Mesenchymal stem cell (in vitro differentiated cells and primary cell): ENCODE measurements at regions not wholly inside any gene's neighbourhood (a gene's known extent, or its start where the extent isn't known, plus 50 kb on each side); places are given as distances from the start of the nearest gene placed in this dataset.

ENCODE experiments used
- DNase-seq: peaks from one replicate; pipeline ENCODE4 v3.0.0-alpha.2; 2013
- H2AFZ ChIP-seq: one replicate; pipeline ENCODE4 v1.6.1; 2013; ENCODE audit warnings: low read depth, mild to moderate bottlenecking, control low read depth, inconsistent platforms, low read length, moderate library complexity
- H2AK5ac ChIP-seq: 2 replicates; pipeline ENCODE4 v1.6.1; 2013; ENCODE audit warnings: low read length, moderate library complexity, mild to moderate bottlenecking, inconsistent platforms; ENCODE audit not compliant: severe bottlenecking
- H2BK120ac ChIP-seq: one replicate; pipeline ENCODE4 v1.6.1; 2013; ENCODE audit warnings: low read depth, mild to moderate bottlenecking, inconsistent platforms, low read length, moderate library complexity
- H2BK12ac ChIP-seq, 2 experiments: one replicate each; pipeline ENCODE4 v1.6.1; 2013; ENCODE audit warnings: inconsistent platforms in 2 of 2, low read length in 2 of 2, mild to moderate bottlenecking in 2 of 2, moderate library complexity in 2 of 2, control low read depth in 1 of 2
- H2BK15ac ChIP-seq: one replicate; pipeline ENCODE4 v1.6.1; 2013; ENCODE audit warnings: mild to moderate bottlenecking, low read depth, inconsistent platforms; ENCODE audit not compliant: poor library complexity, severe bottlenecking
- H2BK5ac ChIP-seq: 2 replicates; pipeline ENCODE4 v1.6.1; 2013; ENCODE audit warnings: low read depth, mild to moderate bottlenecking, low read length, control low read depth, inconsistent platforms; ENCODE audit not compliant: poor library complexity, severe bottlenecking
- H3K14ac ChIP-seq, 2 experiments: one replicate each; pipeline ENCODE4 v1.6.1; 2013; ENCODE audit warnings: inconsistent platforms in 2 of 2, low read length in 2 of 2, control low read depth in 1 of 2, mild to moderate bottlenecking in 1 of 2, moderate library complexity in 1 of 2
- H3K18ac ChIP-seq, 2 experiments: one replicate each; pipeline ENCODE4 v1.6.1; 2013; ENCODE audit warnings: inconsistent platforms in 2 of 2, low read length in 2 of 2, control low read depth in 1 of 2, low read depth in 1 of 2, mild to moderate bottlenecking in 1 of 2
- H3K23ac ChIP-seq, 2 experiments: one replicate each; pipeline ENCODE4 v1.6.1; 2013; ENCODE audit warnings: inconsistent platforms in 2 of 2, low read length in 2 of 2, mild to moderate bottlenecking in 2 of 2, moderate library complexity in 2 of 2, control low read depth in 1 of 2
- H3K27ac ChIP-seq: 2 replicates; pipeline ENCODE4 v1.5.1; 2013; ENCODE audit warnings: mild to moderate bottlenecking, moderate library complexity, low read length, control low read depth, inconsistent platforms; ENCODE audit not compliant: poor library complexity, severe bottlenecking
- H3K27me3 ChIP-seq, 2 experiments: 2 replicates each; pipeline versions ENCODE4 v1.6.1 to v1.7.0; 2013; ENCODE audit warnings: low read length in 2 of 2, mild to moderate bottlenecking in 2 of 2, moderate library complexity in 2 of 2, control low read depth in 1 of 2, inconsistent platforms in 1 of 2; ENCODE audit not compliant: control insufficient read depth in 1 of 2, insufficient read depth in 1 of 2
- H3K36me3 ChIP-seq, 2 experiments: 2 replicates each; pipeline versions ENCODE4 v1.6.1 to v1.7.0; 2013; ENCODE audit warnings: low read length in 2 of 2, control low read depth in 1 of 2, inconsistent platforms in 1 of 2, low read depth in 1 of 2, mild to moderate bottlenecking in 1 of 2; ENCODE audit not compliant: insufficient read depth in 2 of 2, control insufficient read depth in 1 of 2
- H3K4ac ChIP-seq, 2 experiments: one replicate each; pipeline ENCODE4 v1.6.1; 2013; ENCODE audit warnings: inconsistent platforms in 2 of 2, low read length in 2 of 2, mild to moderate bottlenecking in 2 of 2, moderate library complexity in 2 of 2, control low read depth in 1 of 2, low read depth in 1 of 2
- H3K4me1 ChIP-seq: 2 replicates; pipeline ENCODE4 v1.6.1; 2013; ENCODE audit warnings: low read depth, low read length, control low read depth; ENCODE audit not compliant: control insufficient read depth, insufficient read depth
- H3K4me2 ChIP-seq: 2 replicates; pipeline ENCODE4 v1.6.1; 2013; ENCODE audit warnings: low read length, mild to moderate bottlenecking, inconsistent platforms; ENCODE audit not compliant: poor library complexity, severe bottlenecking
- H3K4me3 ChIP-seq, 2 experiments: 2 replicates each; pipeline versions ENCODE4 v1.5.1 to v1.7.0; 2013; ENCODE audit warnings: low read length in 2 of 2, mild to moderate bottlenecking in 2 of 2, control low read depth in 1 of 2, low read depth in 1 of 2; ENCODE audit not compliant: insufficient read depth in 1 of 2
- H3K79me1 ChIP-seq: replicated peaks from 2 replicates; pipeline ENCODE4 v1.6.1; 2013; ENCODE audit warnings: mild to moderate bottlenecking, control low read depth, low read length, inconsistent platforms; ENCODE audit not compliant: poor library complexity, severe bottlenecking
- H3K9ac ChIP-seq: 2 replicates; pipeline ENCODE4 v1.7.0; 2013; ENCODE audit warnings: mild to moderate bottlenecking, low read length, moderate library complexity
- H3K9me3 ChIP-seq: 2 replicates; pipeline ENCODE4 v1.7.0; 2013; ENCODE audit warnings: mild to moderate bottlenecking, low read length; ENCODE audit not compliant: control insufficient read depth
- H4K8ac ChIP-seq: one replicate; pipeline ENCODE4 v1.6.1; 2013; ENCODE audit warnings: inconsistent platforms, mild to moderate bottlenecking, low read length, moderate library complexity
- H4K91ac ChIP-seq: one replicate; pipeline ENCODE4 v1.6.1; 2013; ENCODE audit warnings: mild to moderate bottlenecking, low read length, inconsistent platforms
- WGBS: methylation state at CpG from one replicate; pipeline ENCODE4 v1.1.7; 2013; ENCODE audit warnings: mixed read lengths; 5-methylcytosine and 5-hydroxymethylcytosine counted together

DNA sequence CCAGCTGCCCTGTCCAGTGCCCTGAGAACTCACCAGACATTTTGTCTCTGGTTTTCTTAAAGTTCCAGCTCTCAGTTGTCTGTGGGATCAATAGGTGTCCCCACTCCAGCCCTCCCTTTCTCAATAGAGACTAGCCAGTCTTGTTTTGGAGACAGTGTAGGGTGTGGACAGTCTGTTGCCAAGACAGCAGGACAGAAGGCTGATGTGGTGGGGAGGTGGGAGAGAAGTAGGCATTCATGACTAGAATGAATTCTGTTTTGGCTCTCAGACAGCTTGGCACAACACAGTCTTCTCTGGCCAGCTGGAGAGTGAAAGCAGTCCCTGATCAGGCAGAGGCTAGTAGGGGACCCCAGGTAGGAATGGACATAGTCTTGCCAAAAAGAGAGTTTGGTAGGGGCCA, 467.0 kb upstream of the PODXL start:
- H2BK5ac ChIP-seq = no peak overlapping the region
- H3K9ac ChIP-seq = no peak overlapping the region
- H3K4me1 ChIP-seq = no peaks in the 10 kb centered on the region
- H3K4me3 ChIP-seq = no peak overlapping the region
- no peaks in the 10 kb centered on the region for H3K79me1 ChIP-seq
- H4K8ac ChIP-seq = no peak overlapping the region
- H3K23ac ChIP-seq = no peak overlapping the region
- H2BK12ac ChIP-seq = no peak overlapping the region
- H2BK120ac ChIP-seq = no peak overlapping the region
- no peak overlapping the region for H3K4me2 ChIP-seq
- peaks cover 6 to 45% of the 10 kb centered on the region in 2 experiments for H3K27me3 ChIP-seq
- no peak overlapping the region for H3K18ac ChIP-seq
- H2BK15ac ChIP-seq = no peak overlapping the region
- no peak overlapping the region for H2AFZ ChIP-seq
- no peak overlapping the region for H3K27ac ChIP-seq
- H3K14ac ChIP-seq = no peak overlapping the region
- H3K36me3 ChIP-seq = no peaks in the 10 kb centered on the region
- DNase-seq = no peak
- H3K9me3 ChIP-seq = no peaks in the 10 kb centered on the region
- no peak overlapping the region for H2AK5ac ChIP-seq
- H4K91ac ChIP-seq = no peak overlapping the region
- H3K4ac ChIP-seq = no peak overlapping the region

- Histone ChIP-seq H2BK5ac (no peak overlapping the region), H4K91ac (no peak overlapping the region), H3K4me3 (no peak overlapping the region), H3K4me2 (no peak overlapping the region), H3K9ac (no peak overlapping the region), H3K27me3 (peaks cover 6 to 36% of the 10 kb centered on the region in 2 experiments), H2BK15ac (no peak overlapping the region), H3K14ac (no peak overlapping the region), H3K79me1 (no peaks in the 10 kb centered on the region), H3K36me3 (no peaks in the 10 kb centered on the region), H3K23ac (no peak overlapping the region), H3K9me3 (no peaks in the 10 kb centered on the region), H2AK5ac (no peak overlapping the region), H2AFZ (no peak overlapping the region), H3K4me1 (no peaks in the 10 kb centered on the region), H3K27ac (no peak overlapping the region), H2BK12ac (no peak overlapping the region), H4K8ac (no peak overlapping the region), H3K18ac (no peak overlapping the region), H3K4ac (no peak overlapping the region), H2BK120ac (no peak overlapping the region)
- no peak for DNase-seq
- WGBS = no CpG with 5 or more reads among the region's 1 CpG
Observed at GRCh38 chr7:132022188-132022587, 465.8 kb upstream of the PODXL start.

DNA sequence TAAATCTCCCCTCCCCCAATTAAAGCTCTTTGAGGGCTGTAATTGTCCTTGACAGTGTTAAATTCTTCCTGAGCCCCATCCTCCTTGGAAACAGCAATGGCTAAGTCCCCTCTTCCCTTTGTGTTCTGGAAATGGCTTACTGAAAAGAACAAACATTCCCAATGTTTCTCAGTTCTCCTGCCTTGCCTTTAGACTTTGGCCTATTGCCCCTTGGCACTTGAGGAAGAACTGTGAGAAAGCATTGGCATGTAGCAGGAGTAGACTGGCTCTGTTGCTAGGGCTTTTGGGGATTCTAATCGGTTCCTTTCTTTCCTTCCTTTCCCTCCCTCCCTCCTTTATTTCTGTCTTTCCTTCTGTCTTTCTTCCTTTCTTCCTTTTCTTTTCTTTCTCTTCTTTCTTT, 463.3 kb upstream of the PODXL start:
- H3K4me2 ChIP-seq = no peak overlapping the region
- H3K36me3 ChIP-seq = no peaks in the 10 kb centered on the region
- H3K9me3 ChIP-seq = peaks cover 5% of the 10 kb centered on the region
- H3K27me3 ChIP-seq = peaks cover 0 to 16% of the 10 kb centered on the region in 2 experiments
- no peak overlapping the region for H2AFZ ChIP-seq
- no peak overlapping the region for H3K9ac ChIP-seq
- H3K79me1 ChIP-seq = no peaks in the 10 kb centered on the region
- no peak overlapping the region for H3K14ac ChIP-seq
- no peaks in the 10 kb centered on the region for H3K4me1 ChIP-seq
- no peak overlapping the region for H3K23ac ChIP-seq
- H2BK5ac ChIP-seq = no peak overlapping the region
- H2AK5ac ChIP-seq = no peak overlapping the region
- no peak overlapping the region for H2BK15ac ChIP-seq
- H2BK12ac ChIP-seq = no peak overlapping the region
- DNase-seq = no peak
- no peak overlapping the region for H3K4me3 ChIP-seq
- no peak overlapping the region for H4K91ac ChIP-seq
- H4K8ac ChIP-seq = no peak overlapping the region
- no peak overlapping the region for H3K27ac ChIP-seq
- no peak overlapping the region for H3K18ac ChIP-seq
- no peak overlapping the region for H2BK120ac ChIP-seq
- H3K4ac ChIP-seq = no peak overlapping the region
- WGBS = 85% methylated on average over 1 of the region's 1 CpG

- no peak overlapping the region for H3K4ac ChIP-seq
- no peaks in the 10 kb centered on the region for H3K79me1 ChIP-seq
- H3K4me2 ChIP-seq = no peak overlapping the region
- DNase-seq = no peak
- H4K8ac ChIP-seq = no peak overlapping the region
- no peak overlapping the region for H4K91ac ChIP-seq
- WGBS = 82% methylated on average over 4 of the region's 4 CpGs
- H3K9me3 ChIP-seq = peaks cover 10% of the 10 kb centered on the region
- H3K14ac ChIP-seq = no peak overlapping the region
- no peak overlapping the region for H3K18ac ChIP-seq
- no peaks in the 10 kb centered on the region for H3K36me3 ChIP-seq
- no peak overlapping the region for H2AFZ ChIP-seq
- H2BK15ac ChIP-seq = no peak overlapping the region
- no peak overlapping the region for H3K27ac ChIP-seq
- H2AK5ac ChIP-seq = no peak overlapping the region
- no peak overlapping the region for H3K9ac ChIP-seq
- H2BK12ac ChIP-seq = no peak overlapping the region
- H3K4me3 ChIP-seq = no peak overlapping the region
- H3K27me3 ChIP-seq = no peaks in the 10 kb centered on the region
- no peaks in the 10 kb centered on the region for H3K4me1 ChIP-seq
- no peak overlapping the region for H2BK120ac ChIP-seq
- no peak overlapping the region for H2BK5ac ChIP-seq
- no peak overlapping the region for H3K23ac ChIP-seq
Observed at GRCh38 chr7:132009778-132010177, 453.4 kb upstream of the PODXL start.
